PFSK-1 (cell line): ENCODE measurements at regions not wholly inside any gene's neighbourhood (a gene's known extent, or its start where the extent isn't known, plus 50 kb on each side); places are given as distances from the start of the nearest gene placed in this dataset.

ENCODE experiments used
- FOXP2 ChIP-seq: optimal IDR thresholded peaks from 2 replicates; pipeline ENCODE3; 2011; ENCODE audit warnings: borderline replicate concordance, control low read depth, inconsistent platforms; ENCODE audit not compliant: insufficient read depth; ENCODE audit errors: extremely low read length, extremely low read depth
- SIN3A ChIP-seq: IDR thresholded peaks from 2 replicates; pipeline ENCODE4 v1.6.1; 2012; ENCODE audit warnings: mild to moderate bottlenecking, low read length, moderate library complexity, borderline replicate concordance; ENCODE audit not compliant: insufficient read depth
- TAF1 ChIP-seq: IDR thresholded peaks from 2 replicates; pipeline ENCODE4 v1.6.1; 2012; ENCODE audit warnings: low read length, control low read depth, borderline replicate concordance; ENCODE audit not compliant: insufficient read depth

- TF ChIP-seq SIN3A: no peak
- TF ChIP-seq FOXP2: no peak
- no peak for TF ChIP-seq TAF1
These were observed 712.1 kb upstream of the CXADR start for GRCh38 chr21:16800536-16801275.
